ENCODE measurements at regions not wholly inside any gene's neighbourhood (a gene's known extent, or its start where the extent isn't known, plus 50 kb on each side); places are given as distances from the start of the nearest gene placed in this dataset.

GRCh38 chr12:11446372-11446771 is 51.0 kb upstream of the PRB2 start:
- no peak overlapping the region for H2AFZ ChIP-seq (ENCODE audit: low read depth, low read length)
- FAIRE-seq, result no peak
- ChIA-PET POLR2A (no interaction called here), CTCF (no interaction called here)
- H3K9ac ChIP-seq (replicated peaks; ENCODE audit: extremely low read depth, insufficient read depth, low read length), result no peak overlapping the region
- H3K36me3 ChIP-seq (ENCODE audit: control insufficient read depth in 2 of 2, extremely low read depth in 1 of 2, insufficient read depth in 2 of 2, low read length in 2 of 2), result no peaks in the 10 kb centered on the region
- no peaks in the 10 kb centered on the region for H3K4me1 ChIP-seq (ENCODE audit: control insufficient read depth, extremely low read depth, insufficient read depth, low read length)
- TF ChIP-seq POLR2AphosphoS5 (IDR thresholded peaks at IDR 0.05; ENCODE audit: insufficient read depth, low read depth, low read length), result no peak
- no peak for TF ChIP-seq GATA2 (IDR thresholded peaks at IDR 0.05; ENCODE audit: insufficient read depth, insufficient read length, low read depth, low read length)
- TF ChIP-seq FOS (IDR thresholded peaks at IDR 0.05; ENCODE audit: borderline replicate concordance, insufficient read depth, low read length), result no peak
- TF ChIP-seq MAX (IDR thresholded peaks at IDR 0.05; ENCODE audit: insufficient read depth, insufficient read length), result no peak
- TF ChIP-seq EZH2 (IDR thresholded peaks at IDR 0.05; ENCODE audit: borderline replicate concordance, low read depth, low read length, severe bottlenecking), result no peak
- no peak for TF ChIP-seq MYC (IDR thresholded peaks at IDR 0.05; ENCODE audit: low read depth, low read length)
- TF ChIP-seq JUN (IDR thresholded peaks at IDR 0.05; ENCODE audit: borderline replicate concordance, insufficient read depth, insufficient read length, low read depth), result no peak
- TF ChIP-seq CTCF (IDR thresholded peaks at IDR 0.05; ENCODE audit: extremely low read depth in 1 of 2, insufficient read depth in 1 of 2, low read depth in 1 of 2, low read length in 2 of 2), result no peak
- TF ChIP-seq POLR2A (IDR thresholded peaks at IDR 0.05; ENCODE audit: low read depth, low read length), result no peak
- intact Hi-C loops (cut with micrococcal nuclease) (no loop called here), dilution Hi-C loops (cut with MboI; ENCODE audit: extremely low pct_ligation_motif_present, low sequenced_read_pairs) (no loop called here)
- BruUV-seq (replicated peaks), result no TSS peak
- H3K27me3 ChIP-seq (ENCODE audit: control insufficient read depth in 2 of 2, insufficient read depth in 2 of 2, low read length in 2 of 2), result peaks cover 0 to 6% of the 10 kb centered on the region in 2 experiments
- DNase-seq (ENCODE audit: low read depth, low spot score), result no peak
- H3K27ac ChIP-seq (ENCODE audit: insufficient read depth, low read depth, low read length), result no peak overlapping the region
- no peak overlapping the region for H3K4me3 ChIP-seq (replicated peaks in 1 of 3; ENCODE audit: insufficient read depth in 1 of 3, low read depth in 1 of 3, low read length in 3 of 3)
- no peak overlapping the region for H3K4me2 ChIP-seq (ENCODE audit: insufficient read depth, low read length)
- H4K20me1 ChIP-seq (replicated peaks; ENCODE audit: control insufficient read depth, extremely low read depth, insufficient read depth, low read length), result no peaks in the 10 kb centered on the region
- no peaks in the 10 kb centered on the region for H3K9me3 ChIP-seq (replicated peaks; ENCODE audit: control insufficient read depth, insufficient read depth, low read length)
- H3K9me1 ChIP-seq (replicated peaks; ENCODE audit: control insufficient read depth, extremely low read depth, insufficient read depth, low read length), result no peaks in the 10 kb centered on the region
- no peaks in the 10 kb centered on the region for H3K79me2 ChIP-seq (ENCODE audit: control insufficient read depth, insufficient read depth, low read length)

Data from endothelial cell of umbilical vein (primary cell).